IMR-90 (cell line): ENCODE measurements at regions not wholly inside any gene's neighbourhood (a gene's known extent, or its start where the extent isn't known, plus 50 kb on each side); places are given as distances from the start of the nearest gene placed in this dataset.

Experiments
- ATAC-seq: fragments of 200-7000 bp; cut with Tn5 transposase; 2 replicates; pipeline ENCODE4 v1.9.1; 2020; ENCODE audit warnings: low read depth, mild to moderate bottlenecking, moderate library complexity
- BruUV-seq: library from RNA; stranded (reverse); fragments of 400-500 nt; replicated peaks from 2 replicates; lab custom pipeline; 2021; lab: Mats Ljungman, UMichigan
- CTCF ChIA-PET: fragments of 300-600 bp; formaldehyde crosslinking; extraction: SDS; loops from one replicate; lab custom pipeline; 2021; ENCODE audit warnings: antibody characterized with exemption; lab: Yijun Ruan, JAX
- POLR2A ChIA-PET: fragments of 300-600 bp; sonication (Branson Sonifier 250); formaldehyde crosslinking; loops from one replicate; lab custom pipeline; 2022; ENCODE audit warnings: antibody characterized with exemption; ENCODE audit not compliant: unreplicated experiment; lab: Charles Lee
- DNase-seq: peaks from one replicate; pipeline ENCODE4 v3.0.0; 2013
- H2AFZ ChIP-seq: replicated peaks from 2 replicates; pipeline ENCODE3; 2013; ENCODE audit warnings: low read length, mild to moderate bottlenecking; ENCODE audit not compliant: poor library complexity
- H2AK5ac ChIP-seq: 2 replicates; pipeline ENCODE4 v1.6.1; 2013; ENCODE audit warnings: low read depth, low read length, inconsistent platforms
- H2AK9ac ChIP-seq: replicated peaks from 2 replicates; pipeline ENCODE3; 2013; ENCODE audit warnings: mild to moderate bottlenecking, low read depth, low read length, moderate library complexity; ENCODE audit not compliant: poor library complexity
- H2BK120ac ChIP-seq: 2 replicates; pipeline ENCODE4 v1.6.1; 2013; ENCODE audit warnings: low read depth, low read length, inconsistent platforms
- H2BK15ac ChIP-seq: 3 replicates; pipeline ENCODE4 v1.6.1; 2013; ENCODE audit warnings: low read depth, low read length, inconsistent platforms
- H2BK20ac ChIP-seq: 2 replicates; pipeline ENCODE4 v1.6.1; 2013; ENCODE audit warnings: low read depth, mild to moderate bottlenecking, inconsistent platforms, low read length, moderate library complexity
- H2BK5ac ChIP-seq: 2 replicates; pipeline ENCODE4 v1.6.1; 2013; ENCODE audit warnings: mild to moderate bottlenecking, low read depth, low read length, inconsistent platforms; ENCODE audit not compliant: poor library complexity, severe bottlenecking
- H3K14ac ChIP-seq: replicated peaks from 2 replicates; pipeline ENCODE4 v1.6.1; 2013; ENCODE audit warnings: low read depth, low read length, inconsistent platforms
- H3K18ac ChIP-seq: 2 replicates; pipeline ENCODE4 v1.6.1; 2013; ENCODE audit warnings: low read depth, low read length, control low read depth
- H3K23ac ChIP-seq: 2 replicates; pipeline ENCODE4 v1.6.1; 2013; ENCODE audit warnings: low read depth, low read length, inconsistent platforms
- H3K27ac ChIP-seq: 2 replicates; pipeline ENCODE4 v1.5.1; 2013; ENCODE audit warnings: mild to moderate bottlenecking, control low read depth, low read length; ENCODE audit not compliant: insufficient read depth
- H3K27me3 ChIP-seq: 2 replicates; pipeline ENCODE4 v1.6.1; 2013; ENCODE audit warnings: low read length; ENCODE audit not compliant: control insufficient read depth, insufficient read depth
- H3K36me3 ChIP-seq: 2 replicates; pipeline ENCODE4 v1.6.1; 2013; ENCODE audit warnings: low read length, mixed read lengths; ENCODE audit not compliant: control insufficient read depth, insufficient read depth
- H3K4ac ChIP-seq: 2 replicates; pipeline ENCODE4 v1.6.1; 2013; ENCODE audit warnings: low read depth, low read length, inconsistent platforms
- H3K4me1 ChIP-seq: 2 replicates; pipeline ENCODE4 v1.6.1; 2013; ENCODE audit warnings: low read length, mixed read lengths; ENCODE audit not compliant: control insufficient read depth, insufficient read depth
- H3K4me2 ChIP-seq: 2 replicates; pipeline ENCODE4 v1.6.1; 2013; ENCODE audit warnings: low read depth, mild to moderate bottlenecking, control low read depth, low read length, moderate library complexity
- H3K4me3 ChIP-seq: 2 replicates; pipeline ENCODE4 v1.5.1; 2013; ENCODE audit warnings: low read depth, mild to moderate bottlenecking, control low read depth, low read length, moderate library complexity; ENCODE audit not compliant: insufficient read depth
- H3K56ac ChIP-seq: 2 replicates; pipeline ENCODE4 v1.6.1; 2013; ENCODE audit warnings: low read length, inconsistent platforms; ENCODE audit not compliant: insufficient read depth; ENCODE audit errors: extremely low read depth
- H3K79me1 ChIP-seq, 2 experiments: 2 replicates each; pipeline ENCODE4 v1.6.1; 2013; ENCODE audit warnings: low read length in 2 of 2, inconsistent platforms in 1 of 2, low read depth in 1 of 2
- H3K9ac ChIP-seq: 2 replicates; pipeline ENCODE4 v1.6.1; 2013; ENCODE audit warnings: low read depth, low read length, control low read depth
- H3K9me1 ChIP-seq: 2 replicates; pipeline ENCODE4 v1.6.1; 2013; ENCODE audit warnings: low read length, inconsistent platforms; ENCODE audit not compliant: insufficient read depth
- H3K9me3 ChIP-seq: 2 replicates; pipeline ENCODE4 v1.6.1; 2013; ENCODE audit warnings: low read length; ENCODE audit not compliant: control insufficient read depth, insufficient read depth
- H4K20me1 ChIP-seq: 2 replicates; pipeline ENCODE4 v1.6.1; 2013; ENCODE audit warnings: low read length, inconsistent platforms; ENCODE audit not compliant: insufficient read depth
- H4K5ac ChIP-seq: 2 replicates; pipeline ENCODE4 v1.6.1; 2013; ENCODE audit warnings: mild to moderate bottlenecking, low read depth, low read length, control low read depth
- H4K8ac ChIP-seq, 2 experiments: 2 replicates each; pipeline ENCODE4 v1.6.1; 2013; ENCODE audit warnings: low read depth in 2 of 2, low read length in 2 of 2, control low read depth in 1 of 2, inconsistent platforms in 1 of 2
- H4K91ac ChIP-seq: 2 replicates; pipeline ENCODE4 v1.6.1; 2013; ENCODE audit warnings: low read depth, low read length, inconsistent platforms; ENCODE audit not compliant: insufficient read depth
- BHLHE40 ChIP-seq: fragments of 150-350 bp; IDR thresholded peaks from 2 replicates; pipeline ENCODE4 v1.6.1; 2016; ENCODE audit warnings: mild to moderate bottlenecking, low read depth, low read length
- CEBPB ChIP-seq: IDR thresholded peaks from 2 replicates; pipeline ENCODE4 v1.6.1; 2012; ENCODE audit warnings: low read depth, low read length, improper control_type of control experiment
- CHD1 ChIP-seq: IDR thresholded peaks from 2 replicates; pipeline ENCODE4 v1.6.1; 2012; ENCODE audit warnings: low read depth, low read length, improper control_type of control experiment
- FOS ChIP-seq: fragments of 150-350 bp; IDR thresholded peaks from 2 replicates; pipeline ENCODE4 v1.6.1; 2016; ENCODE audit warnings: low read depth, low read length
- MAZ ChIP-seq: IDR thresholded peaks from 2 replicates; pipeline ENCODE4 v1.6.1; 2012; ENCODE audit warnings: low read depth, mild to moderate bottlenecking, low read length, improper control_type of control experiment, moderate library complexity, borderline replicate concordance
- MXI1 ChIP-seq: IDR thresholded peaks from 2 replicates; pipeline ENCODE4 v1.6.1; 2012; ENCODE audit warnings: low read depth, mild to moderate bottlenecking, low read length, moderate library complexity, borderline replicate concordance
- NFE2L2 ChIP-seq: fragments of 150-350 bp; IDR thresholded peaks from 2 replicates; pipeline ENCODE4 v1.6.1; 2016; ENCODE audit warnings: low read depth, mild to moderate bottlenecking, low read length
- POLR2A ChIP-seq: IDR thresholded peaks from 2 replicates; pipeline ENCODE4 v1.6.1; 2012; ENCODE audit warnings: mild to moderate bottlenecking, low read depth, low read length
- RAD21 ChIP-seq: IDR thresholded peaks from 2 replicates; pipeline ENCODE4 v1.6.1; 2012; ENCODE audit warnings: low read length, improper control_type of control experiment
- RCOR1 ChIP-seq: IDR thresholded peaks from 2 replicates; pipeline ENCODE4 v1.6.1; 2012; ENCODE audit warnings: mild to moderate bottlenecking, low read length, improper control_type of control experiment; ENCODE audit not compliant: insufficient replicate concordance
- RFX5 ChIP-seq: IDR thresholded peaks from 2 replicates; pipeline ENCODE4 v1.8.0; 2012; ENCODE audit warnings: low read depth, mild to moderate bottlenecking, low read length, moderate library complexity
- SMC3 ChIP-seq: fragments of 150-350 bp; IDR thresholded peaks from 2 replicates; pipeline ENCODE4 v1.6.1; 2016; ENCODE audit warnings: low read depth, mild to moderate bottlenecking, antibody characterized with exemption, low read length, moderate library complexity
- USF2 ChIP-seq: fragments of 150-350 bp; IDR thresholded peaks from 2 replicates; pipeline ENCODE4 v1.6.1; 2017; ENCODE audit warnings: mild to moderate bottlenecking, antibody characterized with exemption, low read length, low read depth
- WGBS, 2 experiments: methylation state at CpG; one replicate each; pipeline versions ENCODE4 v1.1.5 to v1.1.7; 2013; ENCODE audit warnings: missing lambda C conversion rate in 2 of 2; ENCODE audit not compliant: insufficient read length in 1 of 2; ENCODE audit errors: extremely low coverage in 2 of 2; 5-methylcytosine and 5-hydroxymethylcytosine counted together
- dilution Hi-C: fragments of 300-500 bp; cut with HindIII; formaldehyde crosslinking; loops from one replicate; pipeline ENCODE4 v1.14.3; 2018; ENCODE audit warnings: low sequenced_read_pairs; ENCODE audit not compliant: unreplicated experiment
- in situ Hi-C: fragments of 300-500 bp; cut with MboI; formaldehyde crosslinking; loops from 3 replicates; pipeline ENCODE4 v1.14.3; 2019; ENCODE audit warnings: low sequenced_read_pairs, inconsistent platforms, mixed read lengths
- intact Hi-C: fragments of 100-400 bp; cut with micrococcal nuclease; formaldehyde crosslinking; loops from 2 replicates; pipeline ENCODE4 v1.10.0; 2022
- TF ChIP-seq, protein P1 (sequence below): fragments of 150-350 bp; IDR thresholded peaks from 2 replicates; pipeline ENCODE4 v1.6.1; 2016; ENCODE audit warnings: low read depth, mild to moderate bottlenecking, low read length, moderate library complexity, borderline replicate concordance
- TF ChIP-seq, protein P2 (sequence below): conservative IDR thresholded peaks from 2 replicates; pipeline ENCODE4 v1.5.1; 2012; ENCODE audit warnings: mild to moderate bottlenecking, low read depth, low read length, improper control_type of control experiment

DNA sequence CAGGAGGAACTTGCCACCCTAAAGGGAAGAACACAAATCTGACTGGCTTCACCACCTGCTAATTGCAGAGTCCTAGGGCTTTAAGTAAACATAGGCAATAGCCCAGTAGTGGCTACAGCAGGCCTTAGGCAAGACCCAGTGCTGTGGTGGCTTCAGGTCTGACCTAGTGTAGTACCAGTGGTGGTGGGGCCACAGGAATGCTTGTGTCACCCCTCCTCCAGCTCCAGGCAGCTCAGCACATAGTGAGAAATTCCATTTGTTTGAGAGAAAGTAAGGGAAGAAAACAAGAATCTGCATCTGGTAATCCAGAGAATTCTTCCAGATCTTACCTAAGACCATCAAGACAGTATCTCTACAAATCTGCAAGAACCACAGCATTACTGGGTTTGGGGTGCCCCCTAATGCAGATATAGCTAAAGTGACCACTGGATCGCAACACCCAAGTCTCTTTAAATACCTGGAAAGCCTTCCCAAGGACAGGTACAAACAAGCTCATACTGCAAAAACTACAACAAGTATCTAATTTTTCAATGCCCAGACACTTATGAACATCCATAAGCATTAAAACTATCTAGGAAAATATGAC lies 102.6 kb upstream of the TRPM3 start:
- Histone ChIP-seq H2BK20ac (no peak overlapping the region), H3K27ac (no peak overlapping the region), H4K5ac (no peak overlapping the region), H4K8ac (no peak overlapping the region), H2BK120ac (no peak overlapping the region), H3K14ac (no peak overlapping the region), H3K4me3 (no peak overlapping the region), H3K9ac (no peak overlapping the region), H3K9me1 (no peaks in the 10 kb centered on the region), H3K23ac (no peak overlapping the region), H3K56ac (no peak overlapping the region), H3K36me3 (no peaks in the 10 kb centered on the region), H2AFZ (no peak overlapping the region), H3K18ac (no peak overlapping the region), H2BK5ac (no peak overlapping the region), H4K91ac (no peak overlapping the region), H3K4ac (no peak overlapping the region), H2BK15ac (no peak overlapping the region), H2AK5ac (no peak overlapping the region), H3K27me3 (no peaks in the 10 kb centered on the region), H3K9me3 (no peaks in the 10 kb centered on the region), H3K4me2 (no peak overlapping the region), H2AK9ac (no peak overlapping the region), H3K4me1 (no peaks in the 10 kb centered on the region), H4K20me1 (no peaks in the 10 kb centered on the region), H3K79me1 (no peaks in the 10 kb centered on the region)
- ATAC-seq: no peak
- ChIA-PET CTCF (no interaction called here), POLR2A (no interaction called here)
- no peak for DNase-seq
- no TSS peak for BruUV-seq
- no CpG with 5 or more reads among the region's 1 CpG for WGBS, 2 experiments
- intact Hi-C loops (loop anchor here (5.0 kb wide), 1 partner anchor 48 kb away; no protein-coding TSS in a partner anchor), dilution Hi-C loops (no loop called here), in situ Hi-C loops (no loop called here)
- TF ChIP-seq FOS (no peak), SMC3 (no peak), MXI1 (no peak), RCOR1 (no peak), RFX5 (no peak), MAZ (no peak), POLR2A (no peak), CHD1 (no peak), USF2 (no peak), NFE2L2 (no peak), BHLHE40 (no peak), CEBPB (no peak), RAD21 (no peak)
- TF ChIP-seq, protein P1, sequence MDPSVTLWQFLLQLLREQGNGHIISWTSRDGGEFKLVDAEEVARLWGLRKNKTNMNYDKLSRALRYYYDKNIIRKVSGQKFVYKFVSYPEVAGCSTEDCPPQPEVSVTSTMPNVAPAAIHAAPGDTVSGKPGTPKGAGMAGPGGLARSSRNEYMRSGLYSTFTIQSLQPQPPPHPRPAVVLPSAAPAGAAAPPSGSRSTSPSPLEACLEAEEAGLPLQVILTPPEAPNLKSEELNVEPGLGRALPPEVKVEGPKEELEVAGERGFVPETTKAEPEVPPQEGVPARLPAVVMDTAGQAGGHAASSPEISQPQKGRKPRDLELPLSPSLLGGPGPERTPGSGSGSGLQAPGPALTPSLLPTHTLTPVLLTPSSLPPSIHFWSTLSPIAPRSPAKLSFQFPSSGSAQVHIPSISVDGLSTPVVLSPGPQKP: no peak
- TF ChIP-seq, protein P2, sequence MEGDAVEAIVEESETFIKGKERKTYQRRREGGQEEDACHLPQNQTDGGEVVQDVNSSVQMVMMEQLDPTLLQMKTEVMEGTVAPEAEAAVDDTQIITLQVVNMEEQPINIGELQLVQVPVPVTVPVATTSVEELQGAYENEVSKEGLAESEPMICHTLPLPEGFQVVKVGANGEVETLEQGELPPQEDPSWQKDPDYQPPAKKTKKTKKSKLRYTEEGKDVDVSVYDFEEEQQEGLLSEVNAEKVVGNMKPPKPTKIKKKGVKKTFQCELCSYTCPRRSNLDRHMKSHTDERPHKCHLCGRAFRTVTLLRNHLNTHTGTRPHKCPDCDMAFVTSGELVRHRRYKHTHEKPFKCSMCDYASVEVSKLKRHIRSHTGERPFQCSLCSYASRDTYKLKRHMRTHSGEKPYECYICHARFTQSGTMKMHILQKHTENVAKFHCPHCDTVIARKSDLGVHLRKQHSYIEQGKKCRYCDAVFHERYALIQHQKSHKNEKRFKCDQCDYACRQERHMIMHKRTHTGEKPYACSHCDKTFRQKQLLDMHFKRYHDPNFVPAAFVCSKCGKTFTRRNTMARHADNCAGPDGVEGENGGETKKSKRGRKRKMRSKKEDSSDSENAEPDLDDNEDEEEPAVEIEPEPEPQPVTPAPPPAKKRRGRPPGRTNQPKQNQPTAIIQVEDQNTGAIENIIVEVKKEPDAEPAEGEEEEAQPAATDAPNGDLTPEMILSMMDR: no peak
